T-helper 22 cell (primary cell): ENCODE measurements at regions not wholly inside any gene's neighbourhood (a gene's known extent, or its start where the extent isn't known, plus 50 kb on each side); places are given as distances from the start of the nearest gene placed in this dataset.
"Not testable (repeated sequence)": the region's sequence is repeated elsewhere in the genome, so short reads cannot be mapped to it uniquely, and the experiment has no call there.

Experiments used
- DNase-seq: peaks from one replicate; pipeline ENCODE4 v3.0.0-alpha.2; 2020; ENCODE audit warnings: low read depth

GRCh38 chr1:172717722-172718465 lies 59.0 kb downstream of the FASLG start:
- DNase-seq = no peak

GRCh38 chr1:172719066-172719627 lies 60.2 kb downstream of the FASLG start:
- no peak for DNase-seq

GRCh38 chr1:172719694-172720138 lies 60.8 kb downstream of the FASLG start:
- DNase-seq = no peak

GRCh38 chr1:172720339-172720738 lies 61.4 kb downstream of the FASLG start:
- DNase-seq = no peak

GRCh38 chr1:172723251-172723650 lies 64.3 kb downstream of the FASLG start:
- no peak for DNase-seq

GRCh38 chr1:172724232-172724631 lies 65.3 kb downstream of the FASLG start:
- no peak for DNase-seq

- DNase-seq = no peak
Measured at GRCh38 chr1:172724765-172725613, 66.1 kb downstream of the FASLG start.

GRCh38 chr1:172726740-172727139 lies 67.8 kb downstream of the FASLG start:
- DNase-seq = no peak

- DNase-seq = no peak
Measured at GRCh38 chr1:172727275-172727857, 68.5 kb downstream of the FASLG start.

- no peak for DNase-seq
Measured at GRCh38 chr1:172727956-172728603, 69.2 kb downstream of the FASLG start.

GRCh38 chr1:172728705-172729104 lies 69.8 kb downstream of the FASLG start:
- not testable (repeated sequence) for DNase-seq

GRCh38 chr1:172732427-172732826 lies 73.5 kb downstream of the FASLG start:
- no peak for DNase-seq

- DNase-seq = no peak
Measured at GRCh38 chr1:172733815-172734214, 74.9 kb downstream of the FASLG start.

- no peak for DNase-seq
Measured at GRCh38 chr1:172738389-172738788, 79.5 kb downstream of the FASLG start.

GRCh38 chr1:172742599-172743500 lies 83.9 kb downstream of the FASLG start:
- DNase-seq = no peak

- no peak for DNase-seq
Measured at GRCh38 chr1:172745014-172745413, 86.1 kb downstream of the FASLG start.

GRCh38 chr1:172746091-172746949 lies 87.4 kb downstream of the FASLG start:
- DNase-seq = peak; percentile 23

GRCh38 chr1:172748201-172748600 lies 89.3 kb downstream of the FASLG start:
- DNase-seq = no peak

- DNase-seq = no peak
Measured at GRCh38 chr1:172751683-172752082, 92.8 kb downstream of the FASLG start.

GRCh38 chr1:172753964-172754363 lies 95.1 kb downstream of the FASLG start:
- DNase-seq = no peak
